Activated naive CD4-positive, alpha-beta T cell treated with anti-CD3 and anti-CD28 coated beads, Interleukin-2, amount 10 ng/mL, durations not matched to agents 7 days and 5 days (primary cell): ENCODE measurements at regions not wholly inside any gene's neighbourhood (a gene's known extent, or its start where the extent isn't known, plus 50 kb on each side); places are given as distances from the start of the nearest gene placed in this dataset.
"Not testable (repeated sequence)": the region's sequence is repeated elsewhere in the genome, so short reads cannot be mapped to it uniquely, and the experiment has no call there.

ENCODE experiments used
- CTCF ChIA-PET: fragments of 350-600 bp; sonication (Branson Sonifier 250); formaldehyde crosslinking; loops from one replicate; lab custom pipeline; 2021; ENCODE audit warnings: antibody characterized with exemption; lab: Charles Lee
- DNase-seq: peaks from one replicate; pipeline ENCODE4 v3.0.0-alpha.2; 2020
- H3K27ac Mint-ChIP-seq: one replicate; pipeline ENCODE4 v1.8.0; 2021; ENCODE audit warnings: mild to moderate bottlenecking, moderate library complexity, mixed read lengths
- H3K27me3 Mint-ChIP-seq: one replicate; pipeline ENCODE4 v1.8.0; 2021; ENCODE audit warnings: mild to moderate bottlenecking, mixed read lengths
- H3K36me3 Mint-ChIP-seq: one replicate; pipeline ENCODE4 v1.8.0; 2021; ENCODE audit warnings: mixed read lengths
- H3K4me1 Mint-ChIP-seq: one replicate; pipeline ENCODE4 v1.8.0; 2021; ENCODE audit warnings: mixed read lengths
- H3K4me3 Mint-ChIP-seq: one replicate; pipeline ENCODE4 v1.8.0; 2021; ENCODE audit warnings: mild to moderate bottlenecking, moderate library complexity, mixed read lengths
- H3K9me3 Mint-ChIP-seq: one replicate; pipeline ENCODE4 v1.8.0; 2021; ENCODE audit warnings: mixed read lengths

GRCh38 chr12:32981139-32981538, 84.6 kb upstream of the PKP2 start:
- DNase-seq: no peak
- H3K4me3 Mint-ChIP-seq: no peak overlapping the region
- H3K27me3 Mint-ChIP-seq: no peaks in the 10 kb centered on the region
- no peaks in the 10 kb centered on the region for H3K9me3 Mint-ChIP-seq
- no peaks in the 10 kb centered on the region for H3K36me3 Mint-ChIP-seq
- H3K4me1 Mint-ChIP-seq: no peaks in the 10 kb centered on the region
- CTCF ChIA-PET: no interaction called here
- no peak overlapping the region for H3K27ac Mint-ChIP-seq

- DNase-seq: no peak
- H3K9me3 Mint-ChIP-seq: no peaks in the 10 kb centered on the region
Measured at GRCh38 chr12:32975122-32975521, 78.5 kb upstream of the PKP2 start.

GRCh38 chr12:32970465-32971110, 74.0 kb upstream of the PKP2 start:
- DNase-seq: no peak
- CTCF ChIA-PET: no interaction called here

More at GRCh38 chr12:32975122-32975521, 78.5 kb upstream of the PKP2 start:
- Mint-ChIP-seq H3K4me1 (no peaks in the 10 kb centered on the region), H3K27ac (no peak overlapping the region), H3K4me3 (no peak overlapping the region), H3K36me3 (no peaks in the 10 kb centered on the region), H3K27me3 (no peaks in the 10 kb centered on the region)
- CTCF ChIA-PET: interaction anchor here (0.6 kb wide), 1 partner anchor 487 kb away, joined by 3 read pairs; no protein-coding TSS in a partner anchor

GRCh38 chr12:32964981-32965585, 68.5 kb upstream of the PKP2 start:
- Mint-ChIP-seq H3K27ac (no peak overlapping the region), H3K4me1 (no peaks in the 10 kb centered on the region), H3K4me3 (no peak overlapping the region), H3K9me3 (no peaks in the 10 kb centered on the region), H3K27me3 (no peaks in the 10 kb centered on the region), H3K36me3 (no peaks in the 10 kb centered on the region)
- DNase-seq: no peak
- CTCF ChIA-PET: no interaction called here

More at GRCh38 chr12:32970465-32971110, 74.0 kb upstream of the PKP2 start:
- no peak overlapping the region for H3K4me3 Mint-ChIP-seq
- H3K36me3 Mint-ChIP-seq: no peaks in the 10 kb centered on the region
- H3K27me3 Mint-ChIP-seq: no peaks in the 10 kb centered on the region
- no peaks in the 10 kb centered on the region for H3K4me1 Mint-ChIP-seq
- no peaks in the 10 kb centered on the region for H3K9me3 Mint-ChIP-seq
- no peak overlapping the region for H3K27ac Mint-ChIP-seq

- H3K4me3 Mint-ChIP-seq, H3K36me3 Mint-ChIP-seq, H3K9me3 Mint-ChIP-seq, H3K27me3 Mint-ChIP-seq, H3K27ac Mint-ChIP-seq, H3K4me1 Mint-ChIP-seq, DNase-seq, CTCF ChIA-PET: not testable (repeated sequence)
Measured at GRCh38 chr12:32956418-32956817, 59.8 kb upstream of the PKP2 start.

- peaks cover 3% of the 10 kb centered on the region for H3K9me3 Mint-ChIP-seq
- H3K4me3 Mint-ChIP-seq: no peak overlapping the region
- H3K27ac Mint-ChIP-seq: no peak overlapping the region
- DNase-seq: no peak
- H3K4me1 Mint-ChIP-seq: no peaks in the 10 kb centered on the region
- CTCF ChIA-PET: no interaction called here
- no peaks in the 10 kb centered on the region for H3K27me3 Mint-ChIP-seq
- no peaks in the 10 kb centered on the region for H3K36me3 Mint-ChIP-seq
Measured at GRCh38 chr12:32952681-32953080, 56.1 kb upstream of the PKP2 start.

GRCh38 chr12:32949815-32950214, 53.2 kb upstream of the PKP2 start:
- CTCF ChIA-PET: no interaction called here
- H3K4me1 Mint-ChIP-seq: no peaks in the 10 kb centered on the region
- no peak for DNase-seq
- H3K27me3 Mint-ChIP-seq: no peaks in the 10 kb centered on the region
- H3K36me3 Mint-ChIP-seq: no peaks in the 10 kb centered on the region
- no peaks in the 10 kb centered on the region for H3K9me3 Mint-ChIP-seq
- no peak overlapping the region for H3K27ac Mint-ChIP-seq
- no peak overlapping the region for H3K4me3 Mint-ChIP-seq

GRCh38 chr12:32947206-32948067, 50.9 kb upstream of the PKP2 start:
- no peaks in the 10 kb centered on the region for H3K27me3 Mint-ChIP-seq
- no peak overlapping the region for H3K27ac Mint-ChIP-seq
- no peak for DNase-seq
- H3K4me1 Mint-ChIP-seq: no peaks in the 10 kb centered on the region
- H3K9me3 Mint-ChIP-seq: no peaks in the 10 kb centered on the region
- CTCF ChIA-PET: interaction anchor here (0.6 to 1.4 kb wide), 2 partner anchors 1075 to 1381 kb away, joined by 3 to 4 read pairs; partner anchors contain the start of gene ALG10
- H3K36me3 Mint-ChIP-seq: no peaks in the 10 kb centered on the region
- H3K4me3 Mint-ChIP-seq: no peak overlapping the region

GRCh38 chr12:32946504-32947131, 50.0 kb upstream of the PKP2 start:
- Mint-ChIP-seq H3K9me3 (no peaks in the 10 kb centered on the region), H3K27ac (no peak overlapping the region), H3K4me1 (no peaks in the 10 kb centered on the region), H3K27me3 (no peaks in the 10 kb centered on the region), H3K4me3 (no peak overlapping the region), H3K36me3 (no peaks in the 10 kb centered on the region)
- CTCF ChIA-PET: interaction anchor here (1.4 kb wide), 1 partner anchor 1075 kb away, joined by 4 read pairs; the partner anchor contains the start of gene ALG10
- DNase-seq: no peak
